Suppressor macrophage treated with lipopolysaccharide for 4 hours (primary cell): ENCODE measurements at regions not wholly inside any gene's neighbourhood (a gene's known extent, or its start where the extent isn't known, plus 50 kb on each side); places are given as distances from the start of the nearest gene placed in this dataset.

Experiments
- DNase-seq: peaks from one replicate; pipeline ENCODE4 v3.0.0-alpha.2; 2020

DNA sequence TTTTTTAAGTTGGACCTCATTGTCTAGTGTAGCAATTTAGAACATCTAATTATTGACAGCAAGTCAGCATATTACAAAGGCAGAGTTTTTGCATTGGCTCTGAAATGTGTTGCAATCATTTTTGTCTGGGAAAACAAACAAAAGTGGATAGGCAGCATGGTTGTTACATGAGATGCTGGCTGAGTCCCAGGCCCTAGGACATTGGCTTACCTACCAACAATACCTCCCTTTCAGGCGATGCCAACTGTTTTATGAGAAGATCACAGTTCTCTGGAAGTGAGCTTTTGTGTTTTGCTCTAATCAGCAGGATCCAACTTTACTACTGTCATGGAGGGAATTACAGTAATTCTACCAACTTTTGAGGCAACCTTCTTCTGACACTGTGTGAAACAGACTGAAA is 71.5 kb upstream of the CXADR start:
- no peak for DNase-seq

DNA sequence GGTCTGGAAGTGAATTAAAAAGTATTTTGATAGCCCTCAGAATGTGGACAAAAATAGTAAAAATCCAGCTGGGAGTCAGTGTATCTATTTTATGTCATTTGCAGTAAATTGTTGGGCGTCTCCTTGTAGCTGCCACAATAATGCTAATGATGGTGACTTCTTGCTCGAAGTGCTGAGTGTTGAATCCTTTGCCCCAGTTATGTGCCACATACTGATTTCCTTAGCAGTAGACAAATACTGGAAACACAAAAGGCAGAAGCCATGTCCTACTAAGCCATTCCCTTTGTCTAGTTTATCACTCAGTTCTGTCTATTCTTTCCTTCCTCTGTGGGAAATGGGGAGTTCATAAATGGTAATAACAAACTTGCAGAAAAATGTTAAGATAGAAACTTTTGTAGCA is 70.7 kb upstream of the CXADR start:
- no peak for DNase-seq

DNA sequence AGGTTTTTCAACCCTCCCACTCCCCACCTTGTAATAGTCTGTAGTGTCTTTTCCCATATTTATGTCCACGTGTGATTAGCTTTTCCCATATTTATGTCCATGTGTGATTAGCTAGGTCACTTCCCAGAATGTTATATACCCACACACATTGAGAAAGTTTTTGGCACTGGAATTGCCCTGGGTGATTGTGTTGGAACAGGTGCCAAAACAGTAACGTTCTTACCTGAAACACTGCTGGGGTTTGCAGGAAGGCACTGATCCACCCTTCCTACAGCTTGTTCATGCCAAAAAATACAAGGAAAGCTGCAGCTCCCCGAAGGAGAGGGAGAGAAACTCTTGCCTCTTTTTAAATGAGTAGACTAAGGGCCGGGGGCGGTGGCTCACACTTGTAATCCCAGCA is 68.0 kb upstream of the CXADR start:
- DNase-seq = no peak

DNA sequence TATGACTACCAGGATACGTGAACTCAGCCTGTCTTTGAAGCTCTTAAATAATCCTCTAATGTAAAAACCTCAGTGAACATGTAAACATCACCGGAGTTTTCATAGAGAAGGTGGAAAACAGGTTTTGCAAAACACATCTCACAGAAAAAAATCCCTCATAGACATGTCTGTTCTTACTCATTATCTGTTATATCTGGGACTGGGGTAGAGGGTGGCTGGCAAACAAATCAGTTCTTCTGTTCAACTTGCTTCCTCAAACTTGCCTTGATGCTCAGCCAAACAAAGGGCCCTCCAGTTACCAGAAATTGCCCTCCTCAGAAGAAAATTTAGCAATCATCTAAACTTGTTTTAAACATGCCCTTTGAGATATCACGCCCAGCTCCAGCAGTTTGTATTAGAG is 66.1 kb upstream of the CXADR start:
- DNase-seq = no peak

DNA sequence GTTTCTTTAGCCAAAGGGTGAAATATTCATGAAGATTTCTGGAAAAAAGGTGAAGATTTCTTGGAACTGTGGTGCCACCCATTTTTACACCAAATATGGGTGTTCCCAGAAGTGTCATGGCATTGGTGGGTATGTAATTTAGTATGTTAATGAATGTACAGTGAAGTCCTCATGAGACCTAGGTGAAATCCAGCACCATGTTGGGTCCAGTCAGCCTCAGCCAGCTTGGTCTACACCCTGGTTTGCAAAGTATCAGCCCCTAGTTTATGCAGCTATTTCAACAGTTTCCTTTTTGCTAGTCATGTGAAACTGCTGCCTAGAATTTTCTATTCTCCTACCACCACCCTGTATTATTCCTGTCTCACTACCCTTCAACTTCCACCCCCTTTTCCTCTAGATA is 63.1 kb upstream of the CXADR start:
- DNase-seq = no peak

DNA sequence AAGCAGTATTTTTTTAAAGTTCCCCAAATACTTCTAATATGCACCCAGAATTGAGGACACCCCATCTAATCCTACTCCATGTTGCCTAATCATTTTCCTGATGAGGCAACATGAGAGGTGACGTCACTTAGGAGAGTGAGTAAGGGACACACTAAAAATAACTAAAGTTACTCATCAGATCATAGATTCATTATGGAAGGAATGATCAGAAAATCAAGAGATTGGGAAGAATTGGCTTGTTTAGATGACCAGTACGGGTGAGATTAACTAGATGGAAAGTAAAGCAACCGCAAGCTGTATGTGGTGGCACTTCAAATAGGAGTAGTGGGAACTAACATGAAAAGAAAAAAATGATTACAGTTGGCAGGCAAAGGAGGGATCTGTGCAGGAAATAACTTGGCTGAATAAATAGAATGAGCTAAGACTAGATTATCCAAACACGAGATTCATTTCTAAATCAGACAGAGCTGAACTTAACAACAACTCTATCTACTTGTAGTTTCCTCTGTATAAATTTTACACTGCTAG is 61.4 kb upstream of the CXADR start:
- peak; percentile 53 for DNase-seq

DNA sequence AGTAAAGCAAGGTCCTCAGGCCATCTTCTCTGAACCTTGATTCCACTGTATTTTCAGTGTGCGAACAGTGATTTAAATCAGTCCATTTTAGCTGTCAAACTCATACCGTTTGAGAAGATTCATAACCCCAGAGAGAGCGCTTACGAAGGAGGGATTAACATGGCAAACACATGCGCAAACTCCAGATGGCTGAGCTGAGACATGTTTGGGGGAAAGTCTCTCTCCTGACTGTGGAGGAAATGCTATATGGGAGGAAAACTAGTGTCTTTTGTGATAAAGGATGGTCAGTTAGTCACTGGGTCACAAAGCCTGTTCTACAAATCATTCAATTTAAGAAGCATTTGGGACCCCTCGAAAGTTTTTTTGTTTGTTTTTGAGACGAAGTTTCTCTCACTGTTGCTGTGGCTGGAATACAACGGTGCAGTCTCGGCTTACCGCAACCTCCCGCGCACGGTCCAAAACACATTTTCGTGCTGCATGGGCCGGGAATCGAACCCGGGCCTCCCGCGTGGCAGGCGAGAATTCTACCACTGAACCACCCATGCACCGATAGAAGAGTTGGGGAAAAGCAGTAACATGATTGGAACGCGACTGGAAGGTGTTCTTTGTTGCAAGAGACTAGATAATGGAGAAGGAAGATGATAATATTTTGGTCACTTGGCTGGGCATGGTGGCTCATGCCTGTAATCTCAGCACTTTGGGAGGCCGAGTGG is 58.4 kb upstream of the CXADR start:
- DNase-seq = peak; percentile 48

DNA sequence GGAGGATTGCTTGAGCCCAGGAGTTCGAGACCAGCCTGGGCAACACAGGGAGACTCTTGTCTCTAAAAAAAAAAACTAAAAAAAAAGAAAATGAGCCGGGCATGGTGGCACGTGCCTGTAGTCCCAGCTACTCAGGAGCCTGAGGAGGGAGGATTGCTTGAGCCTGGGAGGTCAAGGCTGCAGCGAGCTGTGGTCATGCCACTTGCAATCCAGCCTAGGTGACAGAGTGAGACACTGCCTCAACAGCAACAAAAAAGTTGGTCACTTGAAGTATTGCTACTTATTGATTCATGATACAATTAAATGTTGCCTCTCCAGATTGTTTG is 57.9 kb upstream of the CXADR start:
- no peak for DNase-seq

DNA sequence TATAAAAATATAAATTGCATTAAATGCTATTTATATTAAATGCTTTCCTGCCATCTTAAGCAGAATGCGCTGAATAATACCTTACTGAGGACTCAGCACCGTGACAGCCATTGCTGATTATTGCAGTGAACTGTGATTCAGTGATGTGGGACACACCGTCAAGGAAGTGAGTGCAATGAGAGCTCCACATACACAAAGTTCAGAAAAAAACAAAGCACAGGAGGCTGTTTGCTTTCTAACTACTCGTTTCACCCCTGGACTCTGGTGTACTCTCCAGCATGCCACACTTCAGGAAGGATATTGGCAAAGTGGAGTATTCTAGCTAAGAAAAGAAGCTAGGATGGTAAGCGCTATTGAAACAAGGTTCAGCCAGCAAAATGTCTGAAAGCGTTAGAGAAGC is 57.4 kb upstream of the CXADR start:
- DNase-seq = no peak

DNA sequence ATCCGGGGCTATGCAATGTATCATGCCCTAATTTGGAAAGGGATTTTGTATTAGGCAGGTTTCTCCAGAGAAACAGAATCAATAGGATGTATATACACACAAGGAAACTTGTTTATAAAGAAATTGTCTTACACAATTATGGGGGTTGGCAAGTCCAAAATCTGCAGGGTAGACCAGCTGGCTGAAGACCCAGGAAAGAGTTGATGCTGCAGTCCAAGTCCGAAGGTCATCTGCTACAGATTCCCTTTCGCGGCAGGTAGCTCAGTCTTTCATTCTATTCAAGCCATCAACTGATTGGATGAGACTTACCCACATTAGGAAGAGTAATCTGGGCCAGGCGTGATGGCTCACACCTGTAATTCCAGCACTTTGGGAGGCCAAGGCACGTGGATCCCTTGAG is 54.6 kb upstream of the CXADR start:
- DNase-seq = no peak

DNA sequence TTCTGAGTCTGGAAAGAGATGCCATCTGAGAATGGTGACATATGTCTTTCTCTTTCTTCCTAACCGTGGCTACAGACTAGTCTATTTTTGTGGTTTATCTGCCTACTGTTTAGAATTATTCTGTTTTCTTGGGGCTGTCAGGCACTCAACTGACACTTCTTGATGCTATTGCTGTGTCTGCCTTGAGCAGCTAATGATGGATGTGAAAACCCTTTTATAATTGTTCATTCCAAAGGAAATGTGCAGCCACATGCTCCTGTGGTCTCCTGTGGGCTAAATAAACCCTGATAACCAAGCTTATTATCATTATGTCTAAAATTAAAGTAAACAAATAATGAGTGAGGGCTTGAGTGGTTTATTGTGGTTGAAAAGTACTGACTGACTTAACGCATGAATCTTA is 52.7 kb upstream of the CXADR start:
- no peak for DNase-seq

DNA sequence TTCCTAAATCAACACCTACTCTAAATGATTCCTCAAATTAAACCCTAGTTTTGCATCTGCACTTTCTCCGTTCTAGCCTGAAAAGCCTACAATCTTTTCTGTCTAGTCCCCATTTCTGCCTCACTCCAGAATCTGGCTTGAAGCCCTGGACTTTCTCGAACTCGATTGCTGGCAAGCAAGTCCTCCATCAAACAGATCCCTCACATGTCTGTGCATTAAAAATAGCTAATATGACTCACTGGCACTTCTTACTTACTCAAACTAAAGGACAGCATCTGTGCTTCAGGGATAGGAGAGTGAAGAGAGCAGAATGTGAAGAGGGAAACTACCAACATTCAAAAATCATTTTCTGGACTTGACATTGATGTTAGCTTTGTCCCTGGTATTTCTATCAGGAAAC is 51.8 kb upstream of the CXADR start:
- peak; percentile 20 for DNase-seq

DNA sequence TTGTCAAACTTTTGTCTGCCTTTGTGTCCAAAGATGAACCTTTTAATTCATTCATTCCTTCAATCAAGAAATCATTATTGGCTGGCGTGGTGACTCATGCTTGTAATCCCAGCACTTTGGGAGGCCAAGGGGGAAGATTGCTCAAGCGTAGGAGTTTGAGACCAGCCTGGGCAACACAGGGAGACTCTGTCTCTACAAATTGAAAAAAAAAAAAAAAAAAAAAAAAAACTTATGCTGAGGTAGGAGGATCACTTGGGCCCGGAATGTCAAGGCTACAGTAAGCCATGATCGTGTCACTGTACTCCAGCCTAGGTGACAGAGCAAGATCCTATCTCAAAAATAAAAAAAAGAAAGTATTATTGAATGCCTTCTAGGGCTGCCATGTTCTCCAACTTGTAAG is 51.3 kb upstream of the CXADR start:
- DNase-seq = no peak

DNA sequence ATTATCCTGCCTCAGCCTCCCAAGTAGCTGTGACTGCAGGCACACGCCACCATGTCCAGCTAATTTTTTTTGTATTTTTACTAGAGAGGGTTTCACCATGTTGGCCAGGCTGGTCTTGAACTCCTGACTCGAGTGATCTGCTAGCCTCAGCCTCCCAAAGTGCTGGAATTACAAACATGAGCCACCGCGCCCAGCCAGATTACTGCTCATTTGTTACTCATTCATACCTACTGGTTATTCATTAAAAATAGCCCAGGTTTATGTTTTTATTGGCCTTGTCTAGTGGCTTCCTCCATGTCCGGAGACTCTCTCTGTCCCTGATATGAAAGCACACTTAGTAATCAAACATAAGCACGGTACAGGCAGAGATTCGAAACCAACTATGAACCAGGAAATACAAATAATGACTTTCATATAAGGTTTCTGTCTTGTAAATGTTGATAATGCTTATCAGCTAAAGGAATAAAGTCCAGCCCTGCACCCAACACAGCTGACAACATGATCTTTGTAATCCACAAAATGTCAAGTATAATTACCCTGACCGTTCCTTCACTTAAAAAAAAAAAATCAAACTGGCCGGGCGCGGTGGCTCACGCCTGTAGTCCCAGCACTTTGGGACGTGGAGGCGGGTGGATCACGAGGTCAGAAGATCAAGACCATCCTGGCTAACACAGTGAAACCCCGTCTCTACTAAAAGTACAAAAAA is 50.4 kb upstream of the CXADR start:
- DNase-seq = no peak
